HG02943 (cell line): ENCODE measurements at regions not wholly inside any gene's neighbourhood (a gene's known extent, or its start where the extent isn't known, plus 50 kb on each side); places are given as distances from the start of the nearest gene placed in this dataset.

Experiments
- ATAC-seq: cut with Tn5 transposase; IDR thresholded peaks from one replicate; pipeline ENCODE4 v1.9.1; 2021; ENCODE audit warnings: mild to moderate bottlenecking, low read depth, moderate library complexity; ENCODE audit not compliant: unreplicated experiment

GRCh38 chr4:64503945-64504675 lies 94.9 kb upstream of the TECRL start:
- no peak for ATAC-seq

DNA sequence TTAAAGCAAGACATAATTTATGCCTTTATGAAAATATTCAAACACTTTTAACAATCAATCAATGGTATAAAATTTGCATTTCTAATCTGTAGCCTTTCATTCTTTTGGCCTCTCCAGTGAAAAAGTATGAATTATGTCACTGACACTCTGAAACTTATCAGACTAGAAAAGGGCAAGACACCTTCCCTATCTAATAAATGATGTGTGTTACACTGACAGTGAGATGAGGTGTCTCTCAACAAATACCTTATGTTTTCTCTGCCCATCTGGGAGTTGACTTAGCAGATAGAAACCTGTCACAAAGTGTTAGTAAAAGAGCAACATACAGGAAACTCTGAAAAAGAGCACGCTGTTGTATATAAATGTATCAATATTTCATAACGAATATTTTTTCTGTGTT lies 94.2 kb upstream of the TECRL start:
- no peak for ATAC-seq

DNA sequence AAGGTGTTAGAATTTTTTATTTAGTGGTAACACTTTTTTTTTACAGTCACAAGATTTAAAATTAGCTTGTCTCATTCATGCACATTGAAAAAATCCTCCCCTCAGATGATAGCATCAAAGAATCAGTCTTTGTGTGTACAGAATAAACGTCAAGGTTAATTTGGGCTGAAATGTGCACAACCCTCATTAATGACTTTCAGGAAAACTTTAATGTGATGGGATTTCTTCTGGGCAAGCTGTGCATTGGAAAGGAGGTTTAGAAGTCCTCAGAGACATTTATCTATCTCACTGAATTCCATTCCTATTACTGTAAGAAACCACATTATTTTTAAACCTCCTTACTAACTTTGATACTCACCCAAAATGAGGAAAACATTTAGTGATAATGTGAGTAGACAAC lies 88.2 kb upstream of the TECRL start:
- ATAC-seq, result no peak

GRCh38 chr4:64495946-64496345 lies 86.7 kb upstream of the TECRL start:
- ATAC-seq, result no peak

GRCh38 chr4:64489628-64490027 lies 80.4 kb upstream of the TECRL start:
- no peak for ATAC-seq

GRCh38 chr4:64479338-64479737 lies 70.1 kb upstream of the TECRL start:
- no peak for ATAC-seq

- no peak for ATAC-seq
Observed at GRCh38 chr4:64477127-64477526, 67.9 kb upstream of the TECRL start.

GRCh38 chr4:64465263-64465662 lies 56.0 kb upstream of the TECRL start:
- no peak for ATAC-seq

DNA sequence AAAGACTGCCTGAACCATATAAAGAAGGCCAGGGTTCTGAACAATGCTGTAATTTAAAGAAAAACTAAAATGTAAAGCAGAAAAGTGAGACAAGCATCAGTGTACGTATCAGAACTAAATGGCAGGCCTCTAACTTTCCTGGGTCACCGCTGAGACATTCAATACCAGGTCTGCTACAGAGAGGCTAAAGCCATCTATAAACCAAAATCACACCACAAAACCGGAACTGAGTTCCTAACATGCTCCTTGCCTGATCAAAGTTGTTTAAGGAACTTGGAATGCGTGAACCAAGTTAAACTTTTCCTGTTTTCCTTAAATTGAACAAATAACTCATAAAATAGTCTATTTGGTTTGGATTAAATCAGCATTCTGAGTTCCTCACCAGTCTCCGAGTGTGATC lies 55.3 kb upstream of the TECRL start:
- no peak for ATAC-seq
